CD4-positive, alpha-beta T cell (primary cell): ENCODE measurements at regions not wholly inside any gene's neighbourhood (a gene's known extent, or its start where the extent isn't known, plus 50 kb on each side); places are given as distances from the start of the nearest gene placed in this dataset.

Experiments
- ATAC-seq: fragments of 200-7000 bp; cut with Tn5 transposase; one replicate; pipeline ENCODE4 v1.10.0; 2022; ENCODE audit warnings: mild to moderate bottlenecking; ENCODE audit not compliant: poor library complexity
- CTCF ChIA-PET: fragments of 350-600 bp; sonication (Branson Sonifier 250); formaldehyde crosslinking; loops from one replicate; lab custom pipeline; 2021; ENCODE audit warnings: antibody characterized with exemption, inconsistent platforms; lab: Charles Lee
- POLR2A ChIA-PET: fragments of 350-600 bp; sonication (Branson Sonifier 250); formaldehyde crosslinking; loops from one replicate; lab custom pipeline; 2021; ENCODE audit warnings: antibody characterized with exemption, inconsistent platforms; lab: Charles Lee
- DNase-seq, 14 experiments: peaks; one replicate each; pipeline ENCODE4 v3.0.0-alpha.2; 2013 to 2020; ENCODE audit warnings: mixed read lengths in 2 of 14
- H3K27ac ChIP-seq, 2 donors: one replicate each; pipeline versions ENCODE4 v1.5.1 to v1.7.0; 2013; ENCODE audit warnings: low read length in 2 of 2, low read depth in 1 of 2, mild to moderate bottlenecking in 1 of 2
- H3K27me3 ChIP-seq, 2 experiments: 1 replicate in 1 of 2; 2 replicates in 1 of 2; pipeline versions ENCODE4 v1.6.1 to v1.7.0; 2013; ENCODE audit warnings: low read length in 2 of 2, control low read depth in 1 of 2, mild to moderate bottlenecking in 1 of 2, moderate library complexity in 1 of 2; ENCODE audit not compliant: insufficient read depth in 2 of 2, control insufficient read depth in 1 of 2
- H3K36me3 ChIP-seq: one replicate; pipeline ENCODE4 v1.6.1; 2013; ENCODE audit warnings: low read length, control low read depth; ENCODE audit not compliant: insufficient read depth
- H3K4me1 ChIP-seq: one replicate; pipeline ENCODE4 v1.6.1; 2013; ENCODE audit warnings: low read length, control low read depth; ENCODE audit not compliant: insufficient read depth
- H3K4me3 ChIP-seq: one replicate; pipeline ENCODE4 v1.5.1; 2013; ENCODE audit warnings: mild to moderate bottlenecking, low read length, moderate library complexity
- H3K9me3 ChIP-seq, 2 experiments: 1 replicate in 1 of 2; 2 replicates in 1 of 2; pipeline versions ENCODE4 v1.6.1 to v1.7.0; 2013; ENCODE audit warnings: low read length in 2 of 2, mild to moderate bottlenecking in 2 of 2, control low read depth in 1 of 2, moderate library complexity in 1 of 2; ENCODE audit not compliant: control insufficient read depth in 1 of 2, insufficient read depth in 1 of 2
- H3K27ac Mint-ChIP-seq: one replicate; pipeline ENCODE4 v1.8.0; 2020; ENCODE audit warnings: mixed read lengths
- H3K27me3 Mint-ChIP-seq: one replicate; pipeline ENCODE4 v1.8.0; 2021; ENCODE audit warnings: mixed read lengths
- H3K36me3 Mint-ChIP-seq: one replicate; pipeline ENCODE4 v1.8.0; 2021; ENCODE audit warnings: low read depth, mixed read lengths
- H3K4me1 Mint-ChIP-seq: one replicate; pipeline ENCODE4 v1.8.0; 2021; ENCODE audit warnings: low read depth, mixed read lengths
- H3K4me3 Mint-ChIP-seq: one replicate; pipeline ENCODE4 v1.8.0; 2020; ENCODE audit warnings: mild to moderate bottlenecking, mixed read lengths
- H3K9me3 Mint-ChIP-seq: one replicate; pipeline ENCODE4 v1.8.0; 2020; ENCODE audit warnings: mixed read lengths
- intact Hi-C, 2 experiments: fragments of 100-400 bp; cut with DNase I in 1 of 2; cut with micrococcal nuclease in 1 of 2; formaldehyde crosslinking; loops; one replicate each; pipeline versions ENCODE4 v1.15.1 to v1.9.0; 2023 to 2025; cut with DNase I, micrococcal nuclease
- TF ChIP-seq, protein P1 (sequence below): fragments of 200-600 bp; IDR thresholded peaks from one replicate; pipeline ENCODE4 v1.8.0; 2022; ENCODE audit warnings: antibody characterized with exemption, mild to moderate bottlenecking

DNA sequence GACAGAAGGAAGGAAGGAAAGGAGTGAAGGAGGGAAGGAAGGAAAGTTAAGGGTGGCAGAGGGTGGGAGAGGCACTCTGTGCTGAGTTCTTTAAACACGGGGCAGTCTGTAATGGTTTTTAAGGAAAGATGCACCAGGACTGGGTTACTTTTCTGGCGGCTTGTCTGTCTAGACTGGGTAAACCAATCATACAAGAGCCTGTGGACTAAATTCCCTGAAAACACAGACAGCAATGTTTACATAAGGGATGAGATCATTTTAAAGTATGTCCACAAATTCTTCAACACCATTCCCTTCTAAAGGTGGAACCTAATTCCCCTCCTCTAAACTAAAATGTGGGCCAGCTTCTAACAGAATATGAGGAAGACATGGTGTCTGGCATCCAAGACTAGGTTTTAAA is 235.5 kb upstream of the IGF1R start:
- no peak for ATAC-seq
- CTCF ChIA-PET, result no interaction called here

DNA sequence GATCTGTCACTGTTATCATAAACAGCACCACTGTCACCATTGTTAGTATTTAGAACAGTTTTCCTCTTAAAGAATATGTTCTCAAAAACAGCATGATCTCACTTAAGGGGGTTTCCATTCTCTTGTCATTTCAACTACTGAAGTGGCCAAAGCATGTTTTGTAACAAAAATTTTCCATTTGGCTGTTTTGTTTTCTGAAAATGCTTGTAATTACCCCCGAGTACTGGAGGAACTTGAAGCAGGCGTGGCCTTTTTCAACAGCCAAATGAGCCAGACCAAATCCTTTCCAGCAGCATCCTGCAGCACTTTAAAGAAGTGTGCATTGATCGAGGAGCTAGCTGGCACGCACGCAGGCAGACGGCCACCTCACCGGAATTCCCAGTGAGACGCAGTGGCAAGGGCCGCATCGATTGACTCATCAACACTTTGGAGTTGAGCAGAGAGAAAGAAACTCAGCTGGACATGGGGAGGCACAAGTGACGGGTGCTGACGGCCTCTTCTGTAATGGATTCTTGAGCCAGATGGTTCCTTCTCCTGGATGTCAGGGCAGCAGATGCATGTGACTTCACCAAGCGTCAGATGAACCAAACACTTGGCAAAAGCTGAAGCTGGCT is 234.3 kb upstream of the IGF1R start:
- no peak for ATAC-seq
- TF ChIP-seq, protein P1, sequence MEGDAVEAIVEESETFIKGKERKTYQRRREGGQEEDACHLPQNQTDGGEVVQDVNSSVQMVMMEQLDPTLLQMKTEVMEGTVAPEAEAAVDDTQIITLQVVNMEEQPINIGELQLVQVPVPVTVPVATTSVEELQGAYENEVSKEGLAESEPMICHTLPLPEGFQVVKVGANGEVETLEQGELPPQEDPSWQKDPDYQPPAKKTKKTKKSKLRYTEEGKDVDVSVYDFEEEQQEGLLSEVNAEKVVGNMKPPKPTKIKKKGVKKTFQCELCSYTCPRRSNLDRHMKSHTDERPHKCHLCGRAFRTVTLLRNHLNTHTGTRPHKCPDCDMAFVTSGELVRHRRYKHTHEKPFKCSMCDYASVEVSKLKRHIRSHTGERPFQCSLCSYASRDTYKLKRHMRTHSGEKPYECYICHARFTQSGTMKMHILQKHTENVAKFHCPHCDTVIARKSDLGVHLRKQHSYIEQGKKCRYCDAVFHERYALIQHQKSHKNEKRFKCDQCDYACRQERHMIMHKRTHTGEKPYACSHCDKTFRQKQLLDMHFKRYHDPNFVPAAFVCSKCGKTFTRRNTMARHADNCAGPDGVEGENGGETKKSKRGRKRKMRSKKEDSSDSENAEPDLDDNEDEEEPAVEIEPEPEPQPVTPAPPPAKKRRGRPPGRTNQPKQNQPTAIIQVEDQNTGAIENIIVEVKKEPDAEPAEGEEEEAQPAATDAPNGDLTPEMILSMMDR, result no peak
- H3K27ac ChIP-seq, result no peak overlapping the region
- peaks cover 17% of the 10 kb centered on the region for H3K27me3 Mint-ChIP-seq
- no peak for DNase-seq
- no peaks in the 10 kb centered on the region for H3K9me3 ChIP-seq
- ChIA-PET CTCF (no interaction called here), POLR2A (no interaction called here)
- H3K9me3 Mint-ChIP-seq, result no peaks in the 10 kb centered on the region
- H3K36me3 ChIP-seq, result no peaks in the 10 kb centered on the region
- H3K4me1 ChIP-seq, result no peaks in the 10 kb centered on the region
- intact Hi-C loops, result no loop called here
- no peak overlapping the region for H3K27ac Mint-ChIP-seq
- H3K4me1 Mint-ChIP-seq, result no peaks in the 10 kb centered on the region
- H3K4me3 Mint-ChIP-seq, result no peak overlapping the region
- H3K36me3 Mint-ChIP-seq, result no peaks in the 10 kb centered on the region
- H3K4me3 ChIP-seq, result no peak overlapping the region
- no peaks in the 10 kb centered on the region for H3K27me3 ChIP-seq

More for the DNA sequence above, 235.5 kb upstream of the IGF1R start:
- no peak for DNase-seq
- Histone ChIP-seq H3K4me3 (no peak overlapping the region), H3K4me1 (no peaks in the 10 kb centered on the region), H3K9me3 (no peaks in the 10 kb centered on the region), H3K36me3 (no peaks in the 10 kb centered on the region), H3K27ac (no peak overlapping the region), H3K27me3 (no peaks in the 10 kb centered on the region)
- TF ChIP-seq, protein P1, result no peak
- POLR2A ChIA-PET, result no interaction called here
- Mint-ChIP-seq H3K4me3 (no peak overlapping the region), H3K27ac (no peak overlapping the region), H3K27me3 (peaks cover 9% of the 10 kb centered on the region), H3K4me1 (no peaks in the 10 kb centered on the region), H3K36me3 (no peaks in the 10 kb centered on the region), H3K9me3 (no peaks in the 10 kb centered on the region)
- intact Hi-C loops, result no loop called here

DNA sequence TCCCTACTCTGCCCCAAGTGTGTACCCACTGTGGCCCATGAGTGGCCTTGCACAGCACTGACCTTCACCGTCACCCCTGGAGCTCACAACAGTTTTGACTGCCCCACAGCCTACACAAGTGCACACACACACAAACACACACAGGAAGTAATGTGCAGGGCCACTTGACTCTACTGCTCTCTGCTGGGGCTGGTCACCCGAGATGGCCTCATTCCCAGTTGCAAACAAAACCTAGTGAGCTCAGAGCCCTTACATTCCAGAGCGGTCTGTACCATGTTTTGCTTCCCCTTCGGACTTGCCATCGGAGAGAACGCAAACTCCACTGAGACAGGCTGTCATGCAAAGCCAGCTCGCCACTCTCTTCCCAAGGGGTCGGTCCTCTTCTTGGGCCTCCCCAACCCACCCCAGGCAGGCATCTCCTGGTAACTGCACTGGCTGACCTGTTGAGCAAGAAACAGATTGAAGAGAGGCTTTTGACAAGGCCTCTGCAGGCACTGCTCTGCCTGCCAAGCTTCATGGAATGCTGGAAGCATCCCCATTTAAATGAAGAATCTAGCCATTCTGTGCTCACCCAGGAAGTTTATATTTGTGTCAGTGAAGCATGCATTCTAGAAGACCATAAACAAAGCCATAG is 232.0 kb upstream of the IGF1R start:
- H3K27ac ChIP-seq, result no peak overlapping the region
- no peaks in the 10 kb centered on the region for H3K9me3 Mint-ChIP-seq
- POLR2A ChIA-PET, result no interaction called here
- H3K4me1 ChIP-seq, result peaks cover 6% of the 10 kb centered on the region
- no peaks in the 10 kb centered on the region for H3K36me3 Mint-ChIP-seq
- DNase-seq (no peak), ATAC-seq (no peak)
- TF ChIP-seq, protein P1, result no peak
- no peak overlapping the region for H3K4me3 ChIP-seq
- CTCF ChIA-PET, result interaction anchor here (0.7 kb wide), 1 partner anchor 1998 kb away, joined by 3 read pairs; no protein-coding TSS in a partner anchor
- no peak overlapping the region for H3K27ac Mint-ChIP-seq
- H3K4me1 Mint-ChIP-seq, result peaks cover 5% of the 10 kb centered on the region
- no peak overlapping the region for H3K4me3 Mint-ChIP-seq
- H3K27me3 ChIP-seq, result peaks cover 8 to 18% of the 10 kb centered on the region in 2 experiments
- no peaks in the 10 kb centered on the region for H3K36me3 ChIP-seq
- intact Hi-C loops, result no loop called here
- H3K9me3 ChIP-seq, result peaks cover 0 to 10% of the 10 kb centered on the region in 2 experiments
- peaks cover 26% of the 10 kb centered on the region for H3K27me3 Mint-ChIP-seq
